HG03064 (cell line): ENCODE measurements at regions not wholly inside any gene's neighbourhood (a gene's known extent, or its start where the extent isn't known, plus 50 kb on each side); places are given as distances from the start of the nearest gene placed in this dataset.
"Not testable (repeated sequence)": the region's sequence is repeated elsewhere in the genome, so short reads cannot be mapped to it uniquely, and the experiment has no call there.

Experiments used
- ATAC-seq: cut with Tn5 transposase; IDR thresholded peaks from one replicate; pipeline ENCODE4 v1.9.1; 2021; ENCODE audit warnings: low read depth; ENCODE audit not compliant: unreplicated experiment

- no peak for ATAC-seq
Measured at GRCh38 chr5:173667702-173668101, 51.3 kb upstream of the BOD1 start.

GRCh38 chr5:173668245-173668800 lies 51.9 kb upstream of the BOD1 start:
- ATAC-seq = no peak

GRCh38 chr5:173668910-173669309 lies 52.5 kb upstream of the BOD1 start:
- no peak for ATAC-seq

- ATAC-seq = no peak
Measured at GRCh38 chr5:173669483-173669882, 53.0 kb upstream of the BOD1 start.

GRCh38 chr5:173670130-173670651 lies 53.7 kb upstream of the BOD1 start:
- no peak for ATAC-seq

- ATAC-seq = no peak
Measured at GRCh38 chr5:173670791-173671120, 54.3 kb upstream of the BOD1 start.

GRCh38 chr5:173671121-173671949 lies 54.9 kb upstream of the BOD1 start:
- ATAC-seq = no peak

GRCh38 chr5:173672166-173672565 lies 55.7 kb upstream of the BOD1 start:
- no peak for ATAC-seq

GRCh38 chr5:173672891-173673290 lies 56.4 kb upstream of the BOD1 start:
- ATAC-seq = no peak

- no peak for ATAC-seq
Measured at GRCh38 chr5:173673295-173674101, 57.0 kb upstream of the BOD1 start.

GRCh38 chr5:173675287-173675996 lies 59.0 kb upstream of the BOD1 start:
- no peak for ATAC-seq

- no peak for ATAC-seq
Measured at GRCh38 chr5:173676375-173676774, 59.9 kb upstream of the BOD1 start.

GRCh38 chr5:173677125-173677672 lies 60.7 kb upstream of the BOD1 start:
- no peak for ATAC-seq

GRCh38 chr5:173679909-173680630 lies 63.6 kb upstream of the BOD1 start:
- ATAC-seq = peak; percentile 61

- peak; percentile 70 for ATAC-seq
Measured at GRCh38 chr5:173680660-173681242, 64.3 kb upstream of the BOD1 start.

GRCh38 chr5:173682313-173682712 lies 65.9 kb upstream of the BOD1 start:
- no peak for ATAC-seq

- not testable (repeated sequence) for ATAC-seq
Measured at GRCh38 chr5:173684535-173684934, 68.1 kb upstream of the BOD1 start.

GRCh38 chr5:173686950-173687349 lies 70.5 kb upstream of the BOD1 start:
- no peak for ATAC-seq

- no peak for ATAC-seq
Measured at GRCh38 chr5:173688703-173689102, 72.3 kb upstream of the BOD1 start.
